ENCODE measurements at regions not wholly inside any gene's neighbourhood (a gene's known extent, or its start where the extent isn't known, plus 50 kb on each side); places are given as distances from the start of the nearest gene placed in this dataset.

GRCh38 chr1:244352156-244352830 lies 99.4 kb downstream of the ADSS2 start:
- no peak for DNase-seq

GRCh38 chr1:244353551-244354091 lies 98.1 kb downstream of the ADSS2 start:
- peak; percentile 60 for DNase-seq

GRCh38 chr1:244354810-244355278 lies 96.9 kb downstream of the ADSS2 start:
- DNase-seq: no peak

GRCh38 chr1:244356376-244356775 lies 95.3 kb downstream of the ADSS2 start:
- no peak for DNase-seq

Measured in SIG-M5 (cell line).